K562 (cell line): ENCODE measurements at regions not wholly inside any gene's neighbourhood (a gene's known extent, or its start where the extent isn't known, plus 50 kb on each side); places are given as distances from the start of the nearest gene placed in this dataset.

ENCODE experiments used
- ATAC-seq: fragments of 200-7000 bp; cut with Tn5 transposase; 3 replicates; pipeline ENCODE4 v1.9.1; 2020; ENCODE audit warnings: moderate library complexity
- BruUV-seq: library from RNA; stranded (reverse); fragments of 400-500 nt; replicated peaks from 2 replicates; lab custom pipeline; 2021; lab: Mats Ljungman, UMichigan
- CTCF ChIA-PET: fragments of 300-600 bp; formaldehyde crosslinking; extraction: SDS; loops from one replicate; lab custom pipeline; 2021; ENCODE audit warnings: low intra/inter-chr PET ratio; lab: Yijun Ruan, JAX
- POLR2A ChIA-PET: fragments of 300-600, 350-650 bp; sonication (Branson Sonifier 250); formaldehyde crosslinking; extraction: SDS; loops from one replicate; lab custom pipeline; 2021; ENCODE audit warnings: antibody characterized with exemption, inconsistent platforms; lab: Yijun Ruan, JAX
- DNase-seq, 4 experiments: peaks; one replicate each; pipeline versions ENCODE4 v3.0.0 to v3.0.0-alpha.2; 2011 to 2018; ENCODE audit warnings: low spot score in 3 of 4, mixed read lengths in 3 of 4; ENCODE audit errors: extremely low read depth in 1 of 4
- FAIRE-seq: peaks from 2 replicates; lab custom pipeline; 2011; peaks lifted over from hg19 to GRCh38; lab: Jason Lieb, UNC
- H2AFZ ChIP-seq: 2 replicates; pipeline ENCODE4 v1.6.0; 2011; ENCODE audit warnings: low read depth, low read length, control low read depth, inconsistent platforms
- H3K27ac ChIP-seq: fragments of 200-600 bp; 3 replicates; pipeline ENCODE4 v1.8.0; 2011; ENCODE audit warnings: low read depth, mild to moderate bottlenecking, control low read depth, inconsistent platforms, low read length, moderate library complexity, mixed read lengths; ENCODE audit errors: extremely low read depth
- H3K27me3 ChIP-seq, 2 experiments: fragments of 300-600 bp in 1 of 2; 2 replicates in 1 of 2; 3 replicates in 1 of 2; pipeline versions ENCODE4 v1.6.0 to v1.8.0; 2011; ENCODE audit warnings: inconsistent platforms in 2 of 2, low read length in 2 of 2, mild to moderate bottlenecking in 1 of 2, mixed read lengths in 1 of 2, moderate library complexity in 1 of 2; ENCODE audit not compliant: control insufficient read depth in 2 of 2, insufficient read depth in 2 of 2
- H3K36me3 ChIP-seq: fragments of 300-600 bp; 3 replicates; pipeline ENCODE4 v1.8.0; 2011; ENCODE audit warnings: mild to moderate bottlenecking, low read length, inconsistent platforms; ENCODE audit not compliant: control insufficient read depth, insufficient read depth
- H3K4me1 ChIP-seq, 2 experiments: fragments of 200-600 bp in 1 of 2; replicated peaks in 1 of 2; 2 replicates in 1 of 2; 3 replicates in 1 of 2; pipeline versions ENCODE4 v1.5.1 to v1.8.0; 2011; ENCODE audit warnings: inconsistent platforms in 2 of 2, low read length in 2 of 2, mild to moderate bottlenecking in 1 of 2, mixed read lengths in 1 of 2, moderate library complexity in 1 of 2; ENCODE audit not compliant: control insufficient read depth in 2 of 2, insufficient read depth in 2 of 2
- H3K4me2 ChIP-seq: 2 replicates; pipeline ENCODE4 v1.6.1; 2011; ENCODE audit warnings: low read length, control low read depth, inconsistent platforms, mixed read lengths; ENCODE audit not compliant: insufficient read depth
- H3K4me3 ChIP-seq: fragments of 200-600 bp; sonication (generic), shearing (Covaris generic); 2 replicates; pipeline ENCODE4 v1.5.1; 2016; ENCODE audit warnings: control low read depth, inconsistent platforms
- H3K79me2 ChIP-seq: fragments of 200-600 bp; 3 replicates; pipeline ENCODE4 v1.8.0; 2011; ENCODE audit warnings: low read length, inconsistent platforms; ENCODE audit not compliant: control insufficient read depth, insufficient read depth
- H3K9ac ChIP-seq, 2 experiments: 2 replicates each; pipeline versions ENCODE4 v1.6.0 to v1.6.1; 2011; ENCODE audit warnings: low read depth in 2 of 2, low read length in 2 of 2, control low read depth in 1 of 2, inconsistent platforms in 1 of 2, mild to moderate bottlenecking in 1 of 2, mixed read lengths in 1 of 2; ENCODE audit not compliant: insufficient read depth in 1 of 2
- H3K9me1 ChIP-seq: one replicate; pipeline ENCODE4 v1.6.0; 2011; ENCODE audit warnings: inconsistent platforms, mild to moderate bottlenecking, low read length, moderate library complexity; ENCODE audit not compliant: control insufficient read depth, insufficient read depth
- H3K9me3 ChIP-seq: replicated peaks from 2 replicates; pipeline ENCODE4 v1.5.1; 2011; ENCODE audit warnings: low read depth, low read length, inconsistent platforms; ENCODE audit not compliant: control insufficient read depth, insufficient read depth
- H4K20me1 ChIP-seq: replicated peaks from 2 replicates; pipeline ENCODE4 v1.6.1; 2011; ENCODE audit warnings: low read length, inconsistent platforms, mixed read lengths; ENCODE audit not compliant: control insufficient read depth, insufficient read depth
- MGA ChIP-seq: fragments of 450-650 bp; IDR thresholded peaks from 2 replicates; pipeline ENCODE4 v1.6.1; 2016; ENCODE audit warnings: mild to moderate bottlenecking, moderate library complexity
- PTTG1 ChIP-seq: fragments of 450-650 bp; IDR thresholded peaks from 2 replicates; pipeline ENCODE4 v1.6.1; 2016; ENCODE audit warnings: low read depth, mild to moderate bottlenecking, missing genetic modification characterization, missing compliant biosample characterization
- RAD21 ChIP-seq, 2 experiments: fragments of 250-450 bp in 1 of 2; fragments of 450-650 bp in 1 of 2; sonication (Bioruptor Pico) in 1 of 2; formaldehyde crosslinking in 1 of 2; IDR thresholded peaks in 1 of 2; conservative IDR thresholded peaks in 1 of 2; 2 replicates each; pipeline versions ENCODE4 v1.4.0 to v1.8.0; 2020 to 2022; ENCODE audit warnings: mild to moderate bottlenecking in 2 of 2, moderate library complexity in 1 of 2
- ZFP36 ChIP-seq: fragments of 150-350 bp; IDR thresholded peaks from 2 replicates; pipeline ENCODE4 v1.6.1; 2018; ENCODE audit warnings: low read length, low read depth; ENCODE audit not compliant: partially characterized antibody
- ZNF134 ChIP-seq: fragments of 250-450 bp; sonication (Bioruptor Pico); conservative IDR thresholded peaks from 2 replicates; pipeline ENCODE4 v1.4.0; 2020
- ZNF232 ChIP-seq: sonication (generic); formaldehyde crosslinking; IDR thresholded peaks from 2 replicates; pipeline ENCODE4 v1.8.0; 2022; ENCODE audit warnings: mild to moderate bottlenecking, missing genetic modification reagents
- ZNF3 ChIP-seq: fragments of 250-450 bp; sonication (Bioruptor Pico); IDR thresholded peaks from 2 replicates; pipeline ENCODE4 v1.5.0; 2021; ENCODE audit warnings: mild to moderate bottlenecking, moderate library complexity
- ZNF398 ChIP-seq: fragments of 250-450 bp; sonication (Bioruptor Pico); IDR thresholded peaks from 2 replicates; pipeline ENCODE4 v1.8.0; 2021; ENCODE audit warnings: moderate library complexity, mild to moderate bottlenecking, inconsistent platforms
- WGBS: fragments of 100-300 bp; shearing (Covaris generic); methylation state at CpG from one replicate; pipeline ENCODE4 v1.1.6; 2016; ENCODE audit warnings: low coverage, mixed read lengths; ENCODE audit not compliant: insufficient coverage; ENCODE audit errors: missing lambda C conversion rate; 5-methylcytosine and 5-hydroxymethylcytosine counted together
- in situ Hi-C: fragments of 300-500 bp; cut with MboI; formaldehyde crosslinking; loops from 4 replicates; pipeline ENCODE4 v1.15.0; 2018; ENCODE audit warnings: inconsistent platforms, mixed read lengths
- intact Hi-C: fragments of 100-400 bp; cut with micrococcal nuclease; formaldehyde crosslinking; loops from 2 replicates; pipeline ENCODE4 v1.14.2; 2022

GRCh38 chr2:224151161-224151560 lies 112.1 kb upstream of the SERPINE2 start:
- intact Hi-C loops = no loop called here
- Histone ChIP-seq H3K27ac (no peak overlapping the region), H4K20me1 (no peaks in the 10 kb centered on the region), H3K9ac (no peak overlapping the region), H3K9me1 (no peaks in the 10 kb centered on the region), H3K4me3 (no peak overlapping the region), H3K27me3 (no peaks in the 10 kb centered on the region), H2AFZ (no peak overlapping the region), H3K36me3 (no peaks in the 10 kb centered on the region), H3K79me2 (no peaks in the 10 kb centered on the region), H3K9me3 (no peaks in the 10 kb centered on the region), H3K4me1 (no peaks in the 10 kb centered on the region), H3K4me2 (no peak overlapping the region)
- ChIA-PET POLR2A (no interaction called here), CTCF (no interaction called here)
- WGBS = 0% methylated on average over 3 of the region's 3 CpGs
- in situ Hi-C loops = no loop called here
- FAIRE-seq (no peak), ATAC-seq (no peak), DNase-seq (no peak)
- BruUV-seq = no TSS peak
- no peak for TF ChIP-seq ZNF232 (CRISPR knock-in tag)
- TF ChIP-seq PTTG1 (tag) = no peak
- TF ChIP-seq ZNF398 = no peak
- no peak for TF ChIP-seq ZNF3 (CRISPR knock-in tag)
- no peak for TF ChIP-seq MGA
- TF ChIP-seq ZNF134 (CRISPR knock-in tag) = no peak
- no peak for TF ChIP-seq RAD21 (CRISPR knock-in tag; conservative IDR thresholded peaks at IDR 0.05 in 1 of 2, IDR thresholded peaks at IDR 0.05 in 1 of 2)
- TF ChIP-seq ZFP36 = no peak
